Spinal cord (tissue), 9 donors: ENCODE measurements at regions not wholly inside any gene's neighbourhood (a gene's known extent, or its start where the extent isn't known, plus 50 kb on each side); places are given as distances from the start of the nearest gene placed in this dataset.

Source experiments
- DNase-seq, 6 donors: peaks; one replicate each; pipeline versions ENCODE4 v3.0.0 to v3.0.0-alpha.2; 2013 to 2015; ENCODE audit warnings: low spot score in 6 of 6, low read depth in 4 of 6
- H3K27ac ChIP-seq: one replicate; pipeline ENCODE4 v1.5.1; 2013; ENCODE audit warnings: low read depth, low read length, control low read depth
- H3K27me3 ChIP-seq: one replicate; pipeline ENCODE4 v1.6.1; 2013; ENCODE audit warnings: low read length; ENCODE audit not compliant: control insufficient read depth, insufficient read depth
- H3K36me3 ChIP-seq: one replicate; pipeline ENCODE4 v1.6.1; 2013; ENCODE audit warnings: low read length; ENCODE audit not compliant: control insufficient read depth, insufficient read depth
- H3K4me1 ChIP-seq: one replicate; pipeline ENCODE4 v1.6.1; 2013; ENCODE audit warnings: low read length; ENCODE audit not compliant: control insufficient read depth, insufficient read depth
- H3K4me3 ChIP-seq: one replicate; pipeline ENCODE4 v1.5.1; 2013; ENCODE audit warnings: low read depth, low read length, control low read depth
- H3K9me3 ChIP-seq: one replicate; pipeline ENCODE4 v1.6.1; 2013; ENCODE audit warnings: low read length; ENCODE audit not compliant: control insufficient read depth, insufficient read depth
- WGBS: methylation state at CpG from one replicate; pipeline ENCODE4 v1.1.5; 2013; ENCODE audit warnings: missing lambda C conversion rate; ENCODE audit not compliant: insufficient coverage; 5-methylcytosine and 5-hydroxymethylcytosine counted together
- donor health status: healthy.

- H3K27ac ChIP-seq, result no peak overlapping the region
- H3K4me1 ChIP-seq, result peaks cover 11% of the 10 kb centered on the region
- no peaks in the 10 kb centered on the region for H3K36me3 ChIP-seq
- DNase-seq, result no peak
- H3K4me3 ChIP-seq, result no peak overlapping the region
- WGBS, result 75% methylated on average over 14 of the region's 15 CpGs
- no peaks in the 10 kb centered on the region for H3K9me3 ChIP-seq
- H3K27me3 ChIP-seq, result peaks cover 5% of the 10 kb centered on the region
Measured at GRCh38 chr4:8702516-8703400, 110.2 kb downstream of the CPZ start.

- WGBS, result 74% methylated on average over 10 of the region's 10 CpGs
- Histone ChIP-seq H3K4me3 (no peak overlapping the region), H3K9me3 (no peaks in the 10 kb centered on the region), H3K27ac (no peak overlapping the region), H3K36me3 (no peaks in the 10 kb centered on the region), H3K27me3 (peaks cover 5% of the 10 kb centered on the region), H3K4me1 (peaks cover 11% of the 10 kb centered on the region)
- DNase-seq, result no peak
Measured at GRCh38 chr4:8702020-8702495, 109.5 kb downstream of the CPZ start.

DNA sequence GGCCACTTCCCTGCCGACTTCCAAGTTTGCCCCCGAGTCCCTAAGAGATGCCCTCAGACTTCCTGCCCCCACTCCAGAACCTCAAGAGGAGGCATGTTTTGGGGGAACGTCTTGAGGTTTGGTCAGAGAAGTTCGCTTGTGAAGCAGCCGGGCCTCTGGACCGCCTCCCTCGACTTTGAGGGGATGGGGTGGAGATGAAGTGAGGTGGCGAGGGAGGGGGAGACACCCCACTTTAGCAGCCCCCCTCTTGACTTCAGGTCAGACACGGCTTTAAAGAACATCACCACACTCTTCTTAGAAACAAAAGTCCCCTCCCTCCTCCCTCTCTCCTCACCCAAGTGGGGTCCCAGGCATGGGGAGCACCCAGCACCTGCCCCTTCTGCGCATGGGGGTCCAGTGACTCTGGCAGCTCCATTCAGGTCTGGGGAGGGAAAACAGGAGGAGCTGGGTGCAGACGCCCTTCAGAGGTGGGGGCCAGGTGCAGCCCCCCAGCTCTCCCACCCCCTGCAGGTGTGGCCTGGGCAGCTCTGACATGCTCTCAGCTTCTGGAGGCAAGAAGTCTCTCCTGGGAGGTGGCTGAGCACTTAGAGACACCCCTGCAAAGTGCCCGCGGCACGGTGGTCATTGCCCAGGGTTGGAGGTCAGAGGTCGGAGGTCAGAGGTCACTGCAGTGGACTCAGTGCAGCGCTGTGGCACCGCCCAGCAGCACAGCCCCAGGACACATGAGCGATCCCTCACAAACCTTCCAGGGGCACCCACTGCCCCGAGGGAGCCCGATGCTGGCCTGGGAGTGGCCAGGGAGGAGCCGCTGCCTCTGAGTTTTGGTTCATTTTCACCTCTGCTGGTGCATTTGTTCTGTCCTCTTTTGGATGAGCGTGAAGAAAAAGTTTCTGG lies 108.8 kb downstream of the CPZ start:
- WGBS, result 65% methylated on average over 14 of the region's 22 CpGs
- Histone ChIP-seq H3K27me3 (peaks cover 5% of the 10 kb centered on the region), H3K36me3 (no peaks in the 10 kb centered on the region), H3K4me1 (peaks cover 11% of the 10 kb centered on the region), H3K27ac (no peak overlapping the region), H3K4me3 (no peak overlapping the region), H3K9me3 (no peaks in the 10 kb centered on the region)
- no peak for DNase-seq

- no peaks in the 10 kb centered on the region for H3K9me3 ChIP-seq
- 34% methylated on average over 6 of the region's 17 CpGs for WGBS
- peaks cover 5% of the 10 kb centered on the region for H3K27me3 ChIP-seq
- H3K27ac ChIP-seq, result no peak overlapping the region
- peaks cover 8% of the 10 kb centered on the region for H3K4me1 ChIP-seq
- no peak for DNase-seq
- no peaks in the 10 kb centered on the region for H3K36me3 ChIP-seq
- H3K4me3 ChIP-seq, result no peak overlapping the region
Measured at GRCh38 chr4:8700531-8700930, 108.0 kb downstream of the CPZ start.

DNA sequence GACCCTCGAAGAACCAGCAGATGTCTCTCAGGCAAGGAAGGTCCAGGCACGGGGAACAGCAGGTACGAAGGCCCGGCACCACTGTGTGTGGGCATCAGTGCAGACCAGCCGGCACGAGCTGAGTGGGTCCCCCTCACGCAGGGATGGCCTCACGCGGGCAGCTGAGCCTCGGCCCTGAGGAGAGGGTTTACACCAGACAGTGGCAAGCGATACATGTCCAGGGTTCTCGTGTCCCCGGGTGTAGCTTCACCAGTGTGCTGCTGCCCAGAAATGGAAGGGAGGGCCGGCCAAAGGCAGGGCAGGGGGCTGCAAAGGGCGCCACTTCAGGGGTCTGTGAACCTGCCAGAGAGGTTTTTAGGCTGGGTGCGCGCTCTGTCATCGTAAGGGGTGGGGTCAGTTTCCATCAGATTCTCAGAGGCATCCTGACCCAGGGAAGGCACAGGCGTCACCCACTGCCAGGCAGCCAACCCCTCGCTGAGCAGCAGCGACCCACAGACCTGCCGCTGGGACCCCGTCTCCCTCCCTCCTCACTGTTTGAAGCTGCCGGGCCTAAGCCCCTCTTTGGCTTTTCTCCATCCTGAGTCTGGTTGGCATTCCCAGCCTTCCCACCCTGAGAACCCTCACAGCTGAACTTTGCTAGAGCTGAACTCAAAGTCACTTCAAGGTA lies 107.0 kb downstream of the CPZ start:
- no peak for DNase-seq
- H3K4me1 ChIP-seq, result no peaks in the 10 kb centered on the region
- no peaks in the 10 kb centered on the region for H3K9me3 ChIP-seq
- no peak overlapping the region for H3K27ac ChIP-seq
- no peak overlapping the region for H3K4me3 ChIP-seq
- 83% methylated on average over 24 of the region's 24 CpGs for WGBS
- H3K27me3 ChIP-seq, result peaks cover 7% of the 10 kb centered on the region
- no peaks in the 10 kb centered on the region for H3K36me3 ChIP-seq

GRCh38 chr4:8699063-8699385 lies 106.5 kb downstream of the CPZ start:
- Histone ChIP-seq H3K9me3 (no peaks in the 10 kb centered on the region), H3K4me3 (no peak overlapping the region), H3K36me3 (no peaks in the 10 kb centered on the region), H3K27ac (no peak overlapping the region), H3K27me3 (peaks cover 7% of the 10 kb centered on the region), H3K4me1 (no peaks in the 10 kb centered on the region)
- WGBS, result 79% methylated on average over 4 of the region's 4 CpGs
- DNase-seq, result no peak

- 93% methylated on average over 20 of the region's 20 CpGs for WGBS
- H3K36me3 ChIP-seq, result no peaks in the 10 kb centered on the region
- no peak overlapping the region for H3K27ac ChIP-seq
- H3K9me3 ChIP-seq, result no peaks in the 10 kb centered on the region
- DNase-seq, result no peak
- H3K4me1 ChIP-seq, result no peaks in the 10 kb centered on the region
- peaks cover 7% of the 10 kb centered on the region for H3K27me3 ChIP-seq
- H3K4me3 ChIP-seq, result no peak overlapping the region
Measured at GRCh38 chr4:8698341-8699062, 105.9 kb downstream of the CPZ start.

DNA sequence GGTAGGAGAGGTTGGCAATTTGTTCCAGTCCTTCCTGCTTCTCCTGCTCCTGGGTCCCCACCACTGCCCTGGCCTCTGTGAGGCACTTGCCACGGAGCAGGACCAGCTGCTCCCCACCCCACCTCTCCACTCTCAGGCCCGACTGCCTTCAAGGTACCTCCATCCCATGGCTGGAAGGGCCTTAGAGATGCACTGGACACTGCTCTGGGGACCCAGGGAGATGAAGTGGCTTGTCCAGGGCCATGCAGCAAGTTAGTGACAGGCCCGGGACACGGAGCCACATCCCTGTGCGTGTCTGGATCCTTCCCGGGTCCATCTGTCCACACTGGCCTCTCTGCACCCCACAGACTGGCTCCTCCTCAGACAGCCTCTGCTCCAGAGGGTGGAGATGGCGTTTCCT lies 105.3 kb downstream of the CPZ start:
- H3K4me1 ChIP-seq, result no peaks in the 10 kb centered on the region
- peaks cover 7% of the 10 kb centered on the region for H3K27me3 ChIP-seq
- no peak overlapping the region for H3K4me3 ChIP-seq
- no peaks in the 10 kb centered on the region for H3K9me3 ChIP-seq
- no peaks in the 10 kb centered on the region for H3K36me3 ChIP-seq
- no peak for DNase-seq
- 90% methylated on average over 7 of the region's 7 CpGs for WGBS
- no peak overlapping the region for H3K27ac ChIP-seq
